ENCODE measurements at regions not wholly inside any gene's neighbourhood (a gene's known extent, or its start where the extent isn't known, plus 50 kb on each side); places are given as distances from the start of the nearest gene placed in this dataset.

GRCh38 chr10:118537623-118538022 is 57.8 kb downstream of the PRLHR start:
- DNase-seq = no peak

DNA sequence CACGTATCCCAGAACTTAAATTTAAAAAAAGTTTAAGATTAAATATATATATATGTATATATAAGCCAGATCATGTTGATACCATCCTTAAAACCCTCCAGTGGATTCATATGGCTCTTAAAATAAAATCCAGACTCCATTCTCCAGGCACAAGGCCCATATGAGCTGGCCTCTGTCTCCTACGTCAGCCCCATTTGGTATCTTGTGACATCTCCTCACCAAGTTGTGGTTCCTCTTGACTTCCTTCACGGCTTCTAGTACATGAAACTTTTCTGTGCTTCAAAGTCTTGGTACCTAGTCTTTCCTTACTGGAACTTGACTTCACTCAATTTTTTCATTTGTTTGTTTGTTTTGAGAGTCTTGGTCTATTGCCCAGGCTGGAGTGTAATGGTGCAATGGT is 61.3 kb downstream of the PRLHR start:
- no peak for DNase-seq

DNA sequence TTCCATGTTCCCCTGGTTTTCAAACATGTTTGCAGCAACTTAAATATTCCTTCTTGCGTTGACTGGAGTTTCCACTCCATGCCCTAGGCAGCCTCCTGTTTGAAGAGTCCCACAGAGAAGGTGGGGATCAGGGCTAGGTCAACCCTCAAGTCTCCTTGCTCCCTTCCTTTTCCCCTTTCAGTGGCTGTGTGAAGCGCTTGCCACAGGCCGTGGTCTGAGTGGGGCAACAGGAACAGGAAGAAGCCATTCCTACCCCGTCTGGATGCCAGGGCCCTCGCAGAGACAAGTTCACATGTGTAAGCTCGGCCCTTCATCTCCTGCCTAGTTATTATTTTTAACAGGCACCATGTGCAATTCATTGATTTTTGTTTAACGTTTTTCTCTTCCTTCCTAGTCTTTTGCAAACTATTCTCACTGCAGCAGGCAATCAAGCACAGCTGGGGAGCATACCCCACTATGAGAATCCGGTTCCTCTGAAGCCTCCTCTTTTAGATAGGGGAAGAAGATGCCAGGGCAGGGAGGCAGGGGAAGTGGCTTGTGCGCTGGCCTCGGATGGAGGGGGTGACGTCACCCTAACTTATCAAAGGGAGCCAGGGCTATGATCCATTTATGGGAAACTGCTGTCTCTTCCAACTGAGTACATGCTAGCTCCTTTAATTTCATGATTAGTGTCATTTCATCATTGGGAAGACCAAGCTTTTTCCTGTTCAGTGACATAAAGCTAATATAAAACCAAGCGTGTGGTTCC is 64.2 kb downstream of the PRLHR start:
- no peak for DNase-seq

GRCh38 chr10:118528426-118528825 is 67.0 kb downstream of the PRLHR start:
- no peak for DNase-seq

DNA sequence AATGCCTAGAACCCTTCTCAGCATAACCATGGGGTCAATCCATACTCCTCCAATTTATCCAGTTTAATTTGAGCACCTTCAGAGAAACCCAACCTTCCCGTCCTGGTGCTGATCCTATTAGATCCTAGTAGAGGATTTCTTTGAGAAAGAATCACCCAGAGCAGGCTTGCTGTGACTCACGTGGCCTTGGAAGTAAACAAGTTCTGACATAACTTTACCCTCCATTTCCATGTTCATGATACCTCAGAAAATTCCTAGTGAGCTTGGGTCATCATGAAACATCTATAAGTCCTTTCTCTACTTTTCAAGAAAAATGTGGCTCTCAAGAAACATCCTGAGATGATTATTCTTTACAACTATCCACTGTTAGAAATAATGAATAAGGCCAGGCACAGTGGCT is 71.7 kb downstream of the PRLHR start:
- no peak for DNase-seq

DNA sequence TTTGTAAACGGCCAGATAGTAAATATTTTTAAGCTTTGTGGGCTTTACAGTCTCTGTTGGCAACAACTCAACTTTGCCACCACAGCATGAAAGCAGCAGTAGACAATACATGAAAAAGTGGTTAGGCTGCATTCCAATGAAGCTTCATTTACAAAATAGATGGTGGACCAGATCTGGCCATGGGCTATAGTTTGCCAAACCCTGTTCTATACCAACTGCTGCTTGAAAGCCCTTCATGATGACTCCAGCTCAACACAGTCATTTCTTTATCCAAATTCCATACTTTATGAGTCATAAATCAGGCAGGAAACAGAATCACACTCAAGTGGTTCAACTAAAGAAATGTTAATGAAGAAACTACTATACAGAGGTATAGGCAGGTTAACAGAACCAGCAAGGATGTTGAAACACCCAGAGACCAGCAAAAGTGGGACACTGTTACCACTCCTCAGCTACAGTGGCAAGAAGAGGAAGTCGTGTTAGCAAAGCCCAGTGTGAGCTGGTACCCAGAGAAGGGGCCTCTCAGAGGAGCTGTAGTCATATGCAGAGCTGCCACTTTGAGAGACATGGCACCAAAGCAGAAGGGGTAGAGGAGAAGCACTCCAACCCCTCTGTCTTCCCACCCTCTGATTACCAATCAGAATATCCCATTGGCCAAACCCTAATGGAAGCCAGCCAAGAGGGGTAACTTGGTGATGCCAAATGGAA is 72.5 kb downstream of the PRLHR start:
- DNase-seq = no peak

DNA sequence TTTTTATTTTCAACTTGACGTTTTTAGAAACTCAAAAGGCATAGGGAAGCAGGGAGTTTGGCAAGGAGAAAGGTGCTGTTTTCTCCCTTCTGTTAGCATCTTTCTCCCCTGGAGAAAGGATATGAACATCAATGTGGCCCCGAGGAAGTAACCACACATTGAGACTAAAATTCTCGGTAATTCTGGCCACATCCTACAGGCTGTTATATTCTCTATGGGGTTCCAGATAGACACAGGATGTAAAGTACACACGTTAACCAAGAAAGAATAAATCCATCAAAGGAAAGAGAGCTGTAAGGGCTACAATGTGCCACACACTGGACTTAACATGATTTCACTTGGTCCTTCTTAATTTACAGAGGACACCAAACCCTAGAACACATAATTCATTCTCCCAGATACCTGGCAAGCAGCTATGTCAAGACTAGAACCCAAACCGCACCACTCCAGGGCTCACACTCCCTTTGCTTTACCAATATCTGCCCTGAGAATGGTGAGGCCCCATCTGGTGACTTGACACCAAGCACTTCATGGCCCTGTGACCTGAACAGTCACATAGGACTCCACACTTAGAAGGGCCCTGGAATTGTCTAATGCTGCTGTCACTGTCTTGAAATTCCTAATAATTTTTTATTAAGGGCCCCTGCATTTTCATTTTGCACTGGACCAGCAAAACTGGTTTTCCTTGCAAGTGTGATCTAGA is 73.9 kb downstream of the PRLHR start:
- DNase-seq = no peak

DNA sequence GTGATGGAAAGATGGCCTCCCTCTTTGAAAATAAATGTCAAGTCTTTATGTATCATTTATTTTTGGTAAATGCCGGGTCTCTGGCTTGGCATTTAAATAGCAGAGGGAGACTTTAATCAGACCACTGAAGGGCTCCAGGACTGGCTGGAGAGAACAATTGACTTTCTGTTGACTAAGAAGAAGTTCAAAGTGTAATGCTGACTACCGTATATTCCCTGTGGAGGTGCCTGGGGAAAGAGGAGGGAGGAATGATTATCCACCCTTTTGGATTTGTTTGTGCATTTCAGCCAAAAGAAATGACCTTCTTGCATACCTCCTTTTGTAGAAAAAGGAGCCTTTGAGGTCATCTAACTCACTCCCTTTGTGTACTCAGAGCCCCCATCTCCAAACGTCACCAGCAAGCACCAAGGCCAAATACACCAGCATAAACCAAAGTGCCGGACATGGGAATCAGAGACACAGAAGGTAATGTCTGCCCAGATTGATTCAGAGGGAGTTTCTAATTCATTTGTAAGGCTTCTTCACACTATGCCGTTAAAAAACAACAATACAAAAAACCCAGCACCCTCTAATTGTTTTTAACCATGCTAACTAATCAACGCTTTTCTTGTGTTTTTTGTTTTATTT is 75.2 kb downstream of the PRLHR start:
- no peak for DNase-seq

- no peak for DNase-seq
Measured at GRCh38 chr10:118518095-118518494, 77.4 kb downstream of the PRLHR start.

GRCh38 chr10:118516716-118517115 is 78.7 kb downstream of the PRLHR start:
- DNase-seq = no peak

GRCh38 chr10:118513174-118513573 is 82.3 kb downstream of the PRLHR start:
- DNase-seq = no peak

DNA sequence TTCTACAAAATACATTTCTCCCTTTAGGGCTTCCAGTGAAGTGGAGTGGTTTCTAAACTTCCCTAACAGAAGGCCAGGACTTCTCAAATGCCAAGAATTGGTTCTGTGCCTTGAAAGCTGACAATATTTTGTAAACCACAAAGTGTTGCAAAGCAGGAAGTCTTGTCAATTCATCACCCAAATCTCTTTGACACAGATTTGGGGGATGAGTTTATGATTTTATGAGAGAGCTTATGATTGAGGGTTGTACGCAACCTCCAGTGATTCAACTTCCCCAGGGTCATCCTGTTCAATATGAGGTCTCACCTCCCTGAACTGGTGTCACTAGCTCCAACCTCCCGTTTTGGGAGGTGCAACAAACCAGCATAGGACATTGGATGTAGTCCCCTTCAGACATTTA is 83.7 kb downstream of the PRLHR start:
- no peak for DNase-seq

- DNase-seq = no peak
Measured at GRCh38 chr10:118508863-118509262, 86.6 kb downstream of the PRLHR start.

DNA sequence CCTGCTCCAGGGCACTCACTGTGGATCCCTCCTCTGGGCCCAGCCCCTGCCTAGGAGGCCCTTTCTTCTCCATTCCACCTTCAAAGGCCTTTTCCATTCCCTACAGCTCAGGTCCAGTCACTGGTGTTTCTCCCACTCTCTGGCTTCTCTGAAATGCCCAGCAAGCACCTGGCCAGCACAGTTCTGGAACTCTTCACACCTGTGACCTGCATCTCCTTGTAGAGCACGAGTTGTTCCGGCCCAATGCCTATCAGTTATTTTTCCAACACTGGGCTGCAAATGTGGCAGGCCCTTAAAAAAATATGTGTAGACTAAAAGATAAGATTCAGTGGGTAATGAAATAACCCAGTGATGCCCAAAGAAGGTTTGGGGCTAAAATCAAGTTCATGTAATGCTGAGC is 87.1 kb downstream of the PRLHR start:
- DNase-seq = no peak

DNA sequence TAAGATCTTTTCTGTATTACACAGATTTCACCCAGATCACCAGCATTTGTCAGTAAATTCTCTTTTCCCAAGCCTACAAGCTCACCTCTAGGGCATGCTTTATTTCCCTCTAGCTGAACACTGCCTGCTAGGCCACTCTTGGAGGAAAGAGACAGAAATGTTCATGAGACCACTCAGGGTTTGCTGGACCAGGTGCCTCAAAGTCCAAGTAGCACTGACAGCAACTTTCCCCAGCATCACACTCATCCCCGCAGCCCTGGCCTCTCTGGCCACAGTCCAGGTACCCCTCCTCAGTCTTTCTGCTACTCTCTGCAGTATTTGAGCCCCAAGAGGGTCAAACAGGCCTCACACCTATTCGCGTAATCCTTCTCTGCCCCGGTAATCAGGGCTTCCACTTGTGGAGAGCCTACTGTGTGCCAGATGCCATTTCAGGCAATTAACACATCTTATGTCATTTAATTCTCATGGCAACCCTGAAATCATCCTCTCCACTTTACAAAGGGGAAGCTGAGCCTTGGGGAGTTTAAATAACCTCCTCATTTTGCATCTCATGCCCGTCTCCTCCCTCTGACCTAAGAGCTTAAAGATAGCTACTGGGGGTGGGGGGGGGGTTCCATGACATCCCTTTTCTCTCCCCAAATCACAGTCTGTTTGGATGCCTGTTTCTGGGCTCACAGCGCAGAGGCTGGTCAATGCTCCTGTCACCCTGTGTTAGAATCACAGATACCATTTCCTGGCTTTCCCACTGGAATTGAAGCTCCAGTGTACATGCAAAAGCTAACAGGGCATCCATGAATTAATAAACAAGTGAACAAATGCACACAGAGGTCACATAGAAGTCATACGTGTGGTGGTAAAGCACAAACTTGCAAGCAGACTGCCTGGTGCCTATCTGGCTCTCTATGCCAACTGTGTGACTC is 88.5 kb downstream of the PRLHR start:
- no peak for DNase-seq

DNA sequence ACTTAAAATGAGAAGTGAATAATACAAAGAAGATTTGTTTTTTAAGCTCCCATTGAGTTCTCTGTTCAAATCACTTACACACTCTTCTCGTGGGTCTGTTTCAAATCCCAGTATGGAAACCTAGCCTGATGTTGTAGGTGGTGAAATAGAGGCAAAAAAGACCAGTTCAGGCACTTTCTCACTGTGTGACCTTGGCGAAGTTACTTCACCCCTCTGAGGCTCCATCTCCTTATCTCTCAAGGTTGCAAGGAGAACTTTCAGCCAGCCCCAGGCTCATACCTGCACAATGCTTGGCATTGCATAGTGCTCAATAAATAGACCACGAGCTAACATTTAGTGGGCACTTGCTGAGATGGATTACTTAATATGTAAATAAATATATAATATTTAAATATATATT is 90.1 kb downstream of the PRLHR start:
- no peak for DNase-seq

DNA sequence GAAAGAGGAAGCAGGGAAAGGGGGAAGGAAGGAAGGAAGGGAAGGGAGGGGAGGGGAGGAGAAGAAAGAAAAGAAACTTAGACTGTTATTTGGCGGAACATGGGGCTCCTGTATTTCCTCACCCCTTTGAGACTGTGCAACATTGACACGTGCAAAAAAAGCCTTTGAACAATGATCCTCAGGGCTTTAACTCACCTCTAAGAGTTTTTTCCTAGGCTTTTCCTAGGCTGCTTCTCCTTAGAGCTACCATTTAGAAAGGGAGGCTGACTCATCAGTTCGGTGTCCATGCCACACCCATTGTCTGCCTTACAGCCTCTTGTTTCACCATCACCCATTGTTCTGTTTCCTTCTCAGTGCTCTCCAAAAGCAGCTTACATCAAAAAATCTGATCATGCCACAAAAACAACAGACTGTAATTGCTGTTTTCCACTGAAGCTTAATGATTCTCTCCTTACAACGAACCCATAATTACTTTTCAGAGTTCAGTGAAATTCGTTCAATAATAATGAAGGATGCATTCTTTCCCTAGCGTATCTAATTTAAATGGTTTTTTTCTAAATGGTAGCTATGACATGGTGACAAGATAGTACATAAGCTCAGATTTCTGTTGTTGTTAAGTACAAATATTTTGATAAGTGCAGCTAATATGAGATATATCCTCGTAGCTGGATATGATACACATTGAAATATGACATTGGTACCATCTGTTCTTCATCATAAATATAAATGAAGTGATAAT is 90.8 kb downstream of the PRLHR start:
- no peak for DNase-seq

- DNase-seq = no peak
Measured at GRCh38 chr10:118504044-118504443, 91.4 kb downstream of the PRLHR start.

- no peak for DNase-seq
Measured at GRCh38 chr10:118503192-118503591, 92.3 kb downstream of the PRLHR start.

DNA sequence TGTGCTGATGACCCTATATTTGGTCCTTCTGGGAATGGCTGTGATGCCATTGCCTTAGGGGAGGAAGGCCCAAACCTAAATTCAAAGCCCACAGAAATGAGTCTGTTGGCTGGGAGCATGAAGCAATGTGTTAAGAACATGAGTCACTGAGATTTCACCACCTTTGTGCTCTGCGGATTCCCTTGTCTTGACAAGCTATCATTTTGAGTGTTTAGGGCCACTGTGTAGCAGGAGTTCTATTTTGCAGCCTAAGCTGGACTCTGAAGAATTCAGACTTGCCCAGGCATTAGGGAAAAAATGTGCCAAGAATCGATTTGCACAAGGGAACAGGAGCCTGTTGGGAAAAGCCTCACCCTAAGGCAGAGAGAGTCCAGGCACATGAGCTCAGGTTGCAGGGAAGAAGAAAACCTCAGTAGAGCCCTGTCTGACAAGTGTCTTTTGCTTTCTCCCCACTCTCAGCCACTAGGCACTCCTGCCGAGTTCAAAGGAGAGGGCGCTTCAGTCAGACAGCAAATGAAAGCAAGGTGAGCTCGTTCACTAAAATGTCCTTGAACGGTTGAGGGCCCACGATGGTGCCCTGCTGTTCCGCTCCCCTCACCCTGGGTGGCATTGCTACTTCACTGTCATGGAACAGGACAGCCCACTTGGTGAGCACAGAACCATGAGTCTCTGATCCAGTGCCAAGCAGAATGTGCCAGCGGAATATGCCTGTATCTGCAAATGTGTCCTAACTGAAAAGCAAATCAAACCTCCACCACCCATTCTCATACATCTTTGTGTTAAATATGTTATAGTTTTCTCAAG is 93.6 kb downstream of the PRLHR start:
- DNase-seq = no peak

GRCh38 chr10:118501171-118501570 is 94.3 kb downstream of the PRLHR start:
- no peak for DNase-seq
